DOHH2 (cell line): ENCODE measurements at regions not wholly inside any gene's neighbourhood (a gene's known extent, or its start where the extent isn't known, plus 50 kb on each side); places are given as distances from the start of the nearest gene placed in this dataset.
"Not testable (repeated sequence)": the region's sequence is repeated elsewhere in the genome, so short reads cannot be mapped to it uniquely, and the experiment has no call there.

ENCODE experiments used
- H3F3A ChIP-seq: fragments of 200-600 bp; sonication (generic), shearing (Covaris generic); 2 replicates; pipeline ENCODE4 v1.6.0; 2016; ENCODE audit warnings: antibody characterized with exemption, mild to moderate bottlenecking; ENCODE audit not compliant: control insufficient read depth, insufficient read depth
- H3K27ac ChIP-seq: fragments of 200-600 bp; sonication (generic); 2 replicates; pipeline ENCODE4 v1.5.1; 2014; ENCODE audit warnings: low read depth, mild to moderate bottlenecking, low read length, moderate library complexity
- H3K27me3 ChIP-seq: fragments of 200-600 bp; sonication (generic); 2 replicates; pipeline ENCODE4 v1.6.1; 2014; ENCODE audit warnings: mild to moderate bottlenecking, low read length, mixed read lengths; ENCODE audit not compliant: control insufficient read depth
- H3K36me3 ChIP-seq: fragments of 200-600 bp; sonication (generic); 2 replicates; pipeline ENCODE4 v1.6.1; 2014; ENCODE audit warnings: mild to moderate bottlenecking, low read length, moderate library complexity, mixed read lengths; ENCODE audit not compliant: control insufficient read depth
- H3K4me1 ChIP-seq: fragments of 200-600 bp; sonication (generic); 2 replicates; pipeline ENCODE4 v1.6.1; 2014; ENCODE audit warnings: mild to moderate bottlenecking, low read length, mixed read lengths; ENCODE audit not compliant: control insufficient read depth
- H3K4me2 ChIP-seq: fragments of 200-600 bp; sonication (generic); 2 replicates; pipeline ENCODE4 v1.6.0; 2014; ENCODE audit warnings: mild to moderate bottlenecking, low read length, moderate library complexity
- H3K4me3 ChIP-seq: fragments of 200-600 bp; sonication (generic); 2 replicates; pipeline ENCODE4 v1.5.1; 2014; ENCODE audit warnings: mild to moderate bottlenecking, low read length, mixed read lengths
- H3K79me2 ChIP-seq: fragments of 200-600 bp; sonication (generic); 2 replicates; pipeline ENCODE4 v1.6.1; 2014; ENCODE audit warnings: mild to moderate bottlenecking, low read length, mixed read lengths; ENCODE audit not compliant: control insufficient read depth
- H3K9me2 ChIP-seq: fragments of 200-600 bp; sonication (generic); replicated peaks from 2 replicates; pipeline ENCODE4 v1.6.1; 2014; ENCODE audit warnings: mild to moderate bottlenecking, low read length, mixed read lengths; ENCODE audit not compliant: control insufficient read depth
- H3K9me3 ChIP-seq: fragments of 200-600 bp; sonication (generic); 2 replicates; pipeline ENCODE4 v1.6.1; 2014; ENCODE audit warnings: antibody characterized with exemption, low read length, mixed read lengths; ENCODE audit not compliant: control insufficient read depth, insufficient read depth
- H4K20me1 ChIP-seq: fragments of 200-600 bp; sonication (generic); 2 replicates; pipeline ENCODE4 v1.6.0; 2014; ENCODE audit warnings: low read depth, mild to moderate bottlenecking, antibody characterized with exemption, low read length, moderate library complexity; ENCODE audit not compliant: control insufficient read depth, insufficient read depth
- CTCF ChIP-seq: fragments of 200-600 bp; sonication (generic); IDR thresholded peaks from one replicate; pipeline ENCODE4 v1.5.1; 2014; ENCODE audit warnings: antibody characterized with exemption, mild to moderate bottlenecking, low read depth, low read length; ENCODE audit not compliant: poor library complexity, severe bottlenecking
- EZH2phosphoT487 ChIP-seq: fragments of 200-600 bp; sonication (generic); IDR thresholded peaks from 2 replicates; pipeline ENCODE4 v1.6.1; 2017; ENCODE audit warnings: borderline replicate concordance, mild to moderate bottlenecking, antibody characterized with exemption, low read length, moderate library complexity, mixed read lengths

- no peak for TF ChIP-seq EZH2phosphoT487
- TF ChIP-seq CTCF, result no peak
- H3K27ac ChIP-seq, result no peak overlapping the region
- no peak overlapping the region for H3K4me3 ChIP-seq
- H3K79me2 ChIP-seq, result no peaks in the 10 kb centered on the region
- H3K9me2 ChIP-seq, result no peaks in the 10 kb centered on the region
- no peaks in the 10 kb centered on the region for H4K20me1 ChIP-seq
- H3K4me1 ChIP-seq, result no peaks in the 10 kb centered on the region
- H3K36me3 ChIP-seq, result no peaks in the 10 kb centered on the region
- no peak overlapping the region for H3K4me2 ChIP-seq
- H3K9me3 ChIP-seq, result 0 out of 2 replicates have a peak, but pooled peaks cover 5% of the 10 kb centered on the region
- no peaks in the 10 kb centered on the region for H3K27me3 ChIP-seq
- no peaks in the 10 kb centered on the region for H3F3A ChIP-seq
Observed at GRCh38 chr3:178948546-178948945, 123.1 kb downstream of the ZMAT3 start.

- no peak overlapping the region for H3K4me3 ChIP-seq
- no peak overlapping the region for H3K4me2 ChIP-seq
- H3K9me2 ChIP-seq, result no peaks in the 10 kb centered on the region
- no peaks in the 10 kb centered on the region for H3K79me2 ChIP-seq
- H3K36me3 ChIP-seq, result no peaks in the 10 kb centered on the region
- H4K20me1 ChIP-seq, result no peaks in the 10 kb centered on the region
- H3K4me1 ChIP-seq, result no peaks in the 10 kb centered on the region
- H3K27me3 ChIP-seq, result no peaks in the 10 kb centered on the region
- TF ChIP-seq CTCF, result no peak
- no peak overlapping the region for H3K27ac ChIP-seq
- 0 out of 2 replicates have a peak, but pooled peaks cover 5% of the 10 kb centered on the region for H3K9me3 ChIP-seq
- no peaks in the 10 kb centered on the region for H3F3A ChIP-seq
Observed at GRCh38 chr3:178947738-178948137, 123.9 kb downstream of the ZMAT3 start.

DNA sequence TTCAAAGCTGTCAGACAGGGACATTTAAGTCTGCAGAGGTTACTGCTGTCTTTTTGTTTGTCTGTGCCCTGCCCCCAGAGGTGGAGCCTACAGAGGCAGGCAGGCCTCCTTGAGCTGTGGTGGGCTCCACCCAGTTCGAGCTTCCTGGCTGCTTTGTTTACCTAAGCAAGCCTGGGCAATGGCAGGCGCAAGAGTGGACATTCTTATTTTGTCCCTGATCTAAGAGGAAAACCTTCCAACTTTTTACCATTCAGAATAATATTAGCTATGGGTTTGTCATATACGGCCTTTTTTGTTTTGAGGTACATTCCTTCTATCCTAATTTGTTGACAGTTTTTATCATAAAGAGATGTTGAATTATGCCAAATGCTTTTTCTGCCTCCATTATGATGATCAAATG lies 129.3 kb downstream of the ZMAT3 start:
- not testable (repeated sequence) for H3F3A ChIP-seq, H3K79me2 ChIP-seq, H3K27me3 ChIP-seq, H3K27ac ChIP-seq, H4K20me1 ChIP-seq, H3K9me3 ChIP-seq, H3K4me2 ChIP-seq, H3K4me3 ChIP-seq, H3K36me3 ChIP-seq, H3K9me2 ChIP-seq, H3K4me1 ChIP-seq

GRCh38 chr3:178930116-178930515 lies 141.5 kb downstream of the ZMAT3 start:
- Histone ChIP-seq H3K4me2 (no peak overlapping the region), H3K4me3 (no peak overlapping the region), H3K9me3 (0 out of 2 replicates have a peak, but pooled peaks cover under 1% of the 10 kb centered on the region), H3K36me3 (no peaks in the 10 kb centered on the region), H3K4me1 (no peaks in the 10 kb centered on the region), H3K27me3 (no peaks in the 10 kb centered on the region), H3F3A (no peaks in the 10 kb centered on the region), H3K79me2 (no peaks in the 10 kb centered on the region), H4K20me1 (no peaks in the 10 kb centered on the region), H3K27ac (no peak overlapping the region), H3K9me2 (no peaks in the 10 kb centered on the region)
- TF ChIP-seq CTCF (no peak), EZH2phosphoT487 (no peak)
